ENCODE measurements at regions not wholly inside any gene's neighbourhood (a gene's known extent, or its start where the extent isn't known, plus 50 kb on each side); places are given as distances from the start of the nearest gene placed in this dataset.

- no peak for DNase-seq (ENCODE audit: low read depth)
Observed at GRCh38 chr1:221162352-221162751, 283.1 kb downstream of the HLX start.

DNA sequence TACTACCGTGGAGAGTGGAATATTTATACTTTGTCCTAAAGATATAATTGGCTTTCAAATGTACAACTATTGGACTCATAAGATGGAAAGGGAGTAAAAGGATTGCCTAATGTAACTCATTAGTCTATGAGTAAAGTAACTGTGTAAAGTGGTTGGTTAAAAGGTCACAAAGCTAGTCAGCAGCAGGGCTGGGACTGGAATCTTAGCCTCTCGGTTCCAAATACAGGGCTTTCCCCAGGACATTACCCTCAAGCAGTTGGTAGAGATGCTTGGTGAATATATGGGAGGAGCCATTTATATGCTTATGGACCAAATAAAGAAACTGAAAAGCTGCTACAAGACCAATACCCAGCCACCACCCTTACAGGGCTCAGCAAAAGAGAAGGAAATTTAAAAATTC, 283.7 kb downstream of the HLX start:
- no peak for DNase-seq (ENCODE audit: low read depth)

DNA sequence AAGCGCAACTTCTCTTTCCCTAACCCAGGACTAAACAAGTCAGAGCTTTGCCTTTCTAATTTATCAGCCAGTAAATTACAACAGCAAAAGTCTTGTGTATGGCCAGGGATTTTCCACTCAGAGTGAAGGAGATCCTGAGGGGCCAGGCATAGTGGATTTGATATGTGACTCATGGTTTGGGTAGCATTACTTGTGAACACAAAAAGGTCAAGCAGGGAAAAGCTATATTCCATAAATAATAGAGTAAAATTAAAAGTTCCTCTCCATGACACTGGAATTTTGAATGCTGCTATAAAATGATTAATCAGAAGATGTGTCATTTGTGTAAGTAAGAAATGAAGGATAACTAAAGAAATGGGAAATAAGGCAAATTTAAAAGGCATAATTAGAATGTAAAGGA, 284.8 kb downstream of the HLX start:
- no peak for DNase-seq (ENCODE audit: low read depth)

DNA sequence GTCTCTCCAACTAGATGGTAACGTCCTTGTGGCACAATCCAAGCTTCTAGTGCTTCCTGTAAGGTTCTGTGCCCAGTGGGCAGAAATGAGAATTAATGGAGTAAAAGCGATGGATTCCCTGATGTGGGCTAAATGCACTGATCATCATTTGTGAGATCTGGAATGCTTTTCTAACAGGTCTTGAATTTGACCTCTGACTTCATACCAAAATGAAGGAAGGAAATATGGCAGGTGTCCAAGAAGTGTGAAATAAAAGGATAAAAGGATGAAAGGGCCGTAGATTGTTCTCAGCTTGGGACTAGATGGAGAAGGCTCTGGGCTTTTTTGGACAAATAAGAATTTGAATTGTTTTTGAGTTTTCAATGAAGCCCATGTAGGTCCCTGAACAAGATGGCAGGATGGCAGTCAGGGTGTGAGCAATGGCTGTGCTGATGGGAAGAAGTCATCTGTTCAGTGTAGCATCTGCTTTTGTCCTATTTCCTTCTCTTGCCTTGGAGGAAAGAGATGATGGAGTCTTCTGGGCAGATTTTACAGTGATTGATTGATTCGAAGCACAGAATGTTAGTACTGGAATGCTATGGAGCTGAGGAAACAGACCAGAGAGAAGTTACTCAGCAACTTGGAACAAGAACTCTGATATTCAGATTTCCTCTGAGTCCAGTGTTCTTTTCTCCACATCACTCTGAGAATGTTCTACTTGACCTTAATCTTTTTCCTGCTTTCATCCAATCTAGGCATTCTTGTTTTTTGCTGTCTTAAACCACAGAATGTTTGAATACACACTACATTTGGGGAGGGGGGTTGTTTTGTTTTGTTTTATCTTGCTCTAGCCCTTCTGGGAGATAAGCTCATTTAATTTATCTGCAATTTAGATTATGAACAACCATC, 286.0 kb downstream of the HLX start:
- DNase-seq (ENCODE audit: low read depth), result no peak

GRCh38 chr1:221165839-221166500, 286.7 kb downstream of the HLX start:
- no peak for DNase-seq (ENCODE audit: low read depth)

GRCh38 chr1:221166559-221167318, 287.5 kb downstream of the HLX start:
- no peak for DNase-seq (ENCODE audit: low read depth)

GRCh38 chr1:221169447-221169889, 290.2 kb downstream of the HLX start:
- DNase-seq (ENCODE audit: low read depth), result peak; percentile 42

DNA sequence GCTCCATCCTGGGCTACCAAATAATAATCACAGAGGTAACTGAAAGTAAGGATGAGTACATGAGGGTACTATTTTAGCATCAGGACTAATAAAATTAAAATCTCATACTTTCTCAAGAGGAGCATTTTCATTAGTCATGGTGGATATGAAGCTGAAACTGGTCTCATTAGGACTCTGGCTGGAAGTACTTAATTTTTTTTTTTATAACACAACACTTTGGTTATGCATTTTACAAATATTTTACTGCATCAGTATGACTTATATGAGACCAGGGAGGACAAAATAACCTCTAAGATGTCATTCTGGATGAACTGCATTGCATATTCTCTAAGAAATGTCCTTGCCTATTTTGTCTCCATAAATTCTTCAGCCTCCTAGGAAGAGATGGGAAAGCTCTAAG, 290.9 kb downstream of the HLX start:
- DNase-seq (ENCODE audit: low read depth), result peak; percentile 34

- DNase-seq (ENCODE audit: low read depth), result no peak
Observed at GRCh38 chr1:221171768-221172167, 292.5 kb downstream of the HLX start.

GRCh38 chr1:221172841-221173240, 293.6 kb downstream of the HLX start:
- DNase-seq (ENCODE audit: low read depth), result no peak

- DNase-seq (ENCODE audit: low read depth), result no peak
Observed at GRCh38 chr1:221174330-221174993, 295.2 kb downstream of the HLX start.

GRCh38 chr1:221175249-221175648, 296.0 kb downstream of the HLX start:
- DNase-seq (ENCODE audit: low read depth), result no peak

GRCh38 chr1:221180704-221181368, 301.6 kb downstream of the HLX start:
- no peak for DNase-seq (ENCODE audit: low read depth)

GRCh38 chr1:221182791-221183533, 303.7 kb downstream of the HLX start:
- DNase-seq (ENCODE audit: low read depth), result no peak

DNA sequence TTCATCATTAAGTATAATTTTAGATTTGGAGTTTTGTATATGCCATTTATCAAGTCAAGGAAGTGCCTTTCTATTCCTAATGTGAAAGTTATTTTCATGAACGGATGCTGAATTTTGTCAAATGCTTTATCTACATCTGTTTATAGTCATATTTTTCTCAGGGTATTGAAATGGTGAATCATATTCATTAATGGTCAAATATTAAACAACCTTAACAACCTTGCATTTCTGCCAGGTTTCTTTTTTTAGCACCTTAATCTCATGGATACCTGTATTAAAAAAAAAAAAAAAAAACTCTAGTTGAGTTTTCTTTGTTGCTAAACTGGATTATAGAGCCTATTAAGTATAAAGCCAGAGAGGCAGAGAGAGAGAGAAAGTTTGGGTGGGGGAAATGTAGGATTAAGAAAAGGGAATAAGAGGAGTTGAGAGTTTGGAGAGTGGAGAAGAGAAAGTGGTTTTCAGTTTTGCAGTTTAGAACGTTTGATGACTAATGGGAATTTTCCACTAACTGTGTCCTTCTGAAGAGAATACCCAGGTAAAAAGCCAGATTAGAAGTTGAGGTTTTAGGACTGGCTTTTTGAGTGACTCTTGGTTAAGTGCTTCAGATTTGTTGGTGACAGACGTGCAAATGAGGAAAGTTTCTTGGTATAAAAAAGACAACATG, 305.0 kb downstream of the HLX start:
- no peak for DNase-seq (ENCODE audit: low read depth)

GRCh38 chr1:221187174-221187573, 307.9 kb downstream of the HLX start:
- DNase-seq (ENCODE audit: low read depth), result no peak

GRCh38 chr1:221188458-221188857, 309.2 kb downstream of the HLX start:
- no peak for DNase-seq (ENCODE audit: low read depth)

DNA sequence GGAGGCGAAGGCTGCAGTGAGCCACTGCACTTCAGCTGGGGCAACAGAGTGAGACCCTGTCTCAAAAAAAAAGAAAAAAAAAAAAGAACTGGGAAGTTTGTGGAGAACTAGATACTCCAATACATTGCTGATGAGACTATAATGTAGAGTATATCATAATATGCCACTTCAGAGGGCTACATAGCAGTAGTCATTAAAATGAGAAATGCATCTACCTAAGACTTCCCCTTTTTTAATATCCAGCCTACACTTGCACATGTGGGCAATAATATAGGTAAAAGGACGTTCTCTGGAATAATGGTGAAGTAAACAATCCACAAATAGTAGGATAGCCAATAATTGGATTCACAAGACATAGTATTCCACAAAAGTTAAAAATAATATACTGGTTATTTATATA, 311.0 kb downstream of the HLX start:
- no peak for DNase-seq (ENCODE audit: low read depth)

DNA sequence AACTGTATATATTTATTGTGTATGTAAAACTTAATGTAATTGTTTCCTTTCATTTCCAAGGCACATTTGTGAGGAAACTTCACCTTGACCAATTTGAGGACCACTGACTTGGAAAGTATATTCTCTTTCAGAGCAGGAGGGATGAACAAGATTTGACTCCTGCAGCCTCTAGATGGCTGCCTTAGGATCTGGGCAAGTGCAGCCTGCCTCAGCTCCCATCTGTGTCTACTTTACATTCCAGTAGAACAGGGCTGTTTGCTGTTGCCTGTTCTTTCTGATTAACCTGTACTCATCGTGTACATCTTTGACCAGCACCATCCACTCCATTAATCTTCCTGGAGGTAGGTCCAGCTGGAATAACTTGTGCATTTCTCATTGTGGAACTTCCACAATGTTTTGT, 312.8 kb downstream of the HLX start:
- no peak for DNase-seq (ENCODE audit: low read depth)

DNA sequence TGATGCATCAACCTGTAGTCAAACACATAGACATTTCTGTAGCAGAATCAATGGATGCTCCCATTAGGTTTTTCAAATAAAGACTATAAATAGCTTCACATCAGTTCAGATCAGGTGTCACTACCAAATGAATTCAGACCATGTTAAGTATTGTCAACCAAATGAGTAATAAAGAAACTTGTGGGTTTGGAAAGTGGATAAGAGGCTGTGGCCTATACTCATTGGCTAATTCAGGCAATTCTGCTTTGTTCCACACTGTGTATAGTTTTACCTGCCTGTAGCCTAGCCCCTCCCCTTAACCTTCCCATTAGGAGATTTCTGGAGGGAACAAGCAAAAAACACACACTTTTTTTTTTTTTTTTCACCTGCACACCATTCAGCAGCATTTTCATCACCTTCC, 321.2 kb downstream of the HLX start:
- DNase-seq (ENCODE audit: low read depth), result no peak
